RPMI7951 (cell line): ENCODE measurements at regions not wholly inside any gene's neighbourhood (a gene's known extent, or its start where the extent isn't known, plus 50 kb on each side); places are given as distances from the start of the nearest gene placed in this dataset.

Experiments
- DNase-seq: peaks from one replicate; pipeline ENCODE4 v3.0.0-alpha.2; 2012; ENCODE audit warnings: low read depth

GRCh38 chr5:147037515-147038205 lies 159.1 kb upstream of the PPP2R2B start:
- DNase-seq, result peak; percentile 55

GRCh38 chr5:147040856-147041255 lies 162.3 kb upstream of the PPP2R2B start:
- DNase-seq, result no peak

- no peak for DNase-seq
These were observed 166.2 kb upstream of the PPP2R2B start for GRCh38 chr5:147044572-147045273.

- no peak for DNase-seq
These were observed 166.7 kb upstream of the PPP2R2B start for GRCh38 chr5:147045290-147045689.

GRCh38 chr5:147046281-147046680 lies 167.7 kb upstream of the PPP2R2B start:
- no peak for DNase-seq

GRCh38 chr5:147046894-147047293 lies 168.3 kb upstream of the PPP2R2B start:
- no peak for DNase-seq

- DNase-seq, result no peak
These were observed 171.2 kb upstream of the PPP2R2B start for GRCh38 chr5:147049764-147050163.

- DNase-seq, result no peak
These were observed 171.6 kb upstream of the PPP2R2B start for GRCh38 chr5:147050172-147050571.

GRCh38 chr5:147051193-147051592 lies 172.6 kb upstream of the PPP2R2B start:
- DNase-seq, result peak; percentile 10

GRCh38 chr5:147052519-147052918 lies 174.0 kb upstream of the PPP2R2B start:
- no peak for DNase-seq

- DNase-seq, result no peak
These were observed 176.7 kb upstream of the PPP2R2B start for GRCh38 chr5:147055089-147055826.

GRCh38 chr5:147055850-147056566 lies 177.5 kb upstream of the PPP2R2B start:
- peak; percentile 3 for DNase-seq

- DNase-seq, result no peak
These were observed 177.8 kb upstream of the STK32A start for GRCh38 chr5:147057051-147057450.

- DNase-seq, result no peak
These were observed 173.4 kb upstream of the STK32A start for GRCh38 chr5:147061431-147061830.

- DNase-seq, result no peak
These were observed 172.4 kb upstream of the STK32A start for GRCh38 chr5:147062427-147062826.

GRCh38 chr5:147063943-147064342 lies 170.9 kb upstream of the STK32A start:
- no peak for DNase-seq

- DNase-seq, result no peak
These were observed 169.8 kb upstream of the STK32A start for GRCh38 chr5:147065071-147065470.

- no peak for DNase-seq
These were observed 165.8 kb upstream of the STK32A start for GRCh38 chr5:147068998-147069397.

- no peak for DNase-seq
These were observed 162.2 kb upstream of the STK32A start for GRCh38 chr5:147072622-147073021.

- DNase-seq, result no peak
These were observed 161.7 kb upstream of the STK32A start for GRCh38 chr5:147073098-147073497.

- no peak for DNase-seq
These were observed 159.6 kb upstream of the STK32A start for GRCh38 chr5:147075187-147075586.

GRCh38 chr5:147080391-147080790 lies 154.4 kb upstream of the STK32A start:
- DNase-seq, result no peak
